ENCODE measurements at regions not wholly inside any gene's neighbourhood (a gene's known extent, or its start where the extent isn't known, plus 50 kb on each side); places are given as distances from the start of the nearest gene placed in this dataset.

- DNase-seq (ENCODE audit: low read depth): no peak
- no peak overlapping the region for H3K4me3 ChIP-seq (ENCODE audit: low read depth, low read length)
- TF ChIP-seq CTCF (IDR thresholded peaks at IDR 0.05; ENCODE audit: low read depth, low read length, missing control alignments): no peak
- in situ Hi-C loops (cut with HindIII; ENCODE audit: low sequenced_read_pairs): no loop called here
These were observed 484.6 kb downstream of the ZNF608 start for GRCh38 chr5:124261848-124262247.

GRCh38 chr5:124260921-124261515 is 485.4 kb downstream of the ZNF608 start:
- TF ChIP-seq CTCF (IDR thresholded peaks at IDR 0.05; ENCODE audit: low read depth, low read length, missing control alignments): no peak
- no peak overlapping the region for H3K4me3 ChIP-seq (ENCODE audit: low read depth, low read length)
- DNase-seq (ENCODE audit: low read depth): no peak
- in situ Hi-C loops (cut with HindIII; ENCODE audit: low sequenced_read_pairs): no loop called here

GRCh38 chr5:124259017-124259416 is 487.4 kb downstream of the ZNF608 start:
- no peak for DNase-seq (ENCODE audit: low read depth)
- H3K4me3 ChIP-seq (ENCODE audit: low read depth, low read length): no peak overlapping the region
- in situ Hi-C loops (cut with HindIII; ENCODE audit: low sequenced_read_pairs): no loop called here
- no peak for TF ChIP-seq CTCF (IDR thresholded peaks at IDR 0.05; ENCODE audit: low read depth, low read length, missing control alignments)

- in situ Hi-C loops (cut with HindIII; ENCODE audit: low sequenced_read_pairs): no loop called here
- no peak overlapping the region for H3K4me3 ChIP-seq (ENCODE audit: low read depth, low read length)
- no peak for DNase-seq (ENCODE audit: low read depth)
- TF ChIP-seq CTCF (IDR thresholded peaks at IDR 0.05; ENCODE audit: low read depth, low read length, missing control alignments): no peak
These were observed 489.4 kb downstream of the ZNF608 start for GRCh38 chr5:124257048-124257447.

GRCh38 chr5:124253203-124253810 is 493.1 kb downstream of the ZNF608 start:
- TF ChIP-seq CTCF (IDR thresholded peaks at IDR 0.05; ENCODE audit: low read depth, low read length, missing control alignments): no peak
- in situ Hi-C loops (cut with HindIII; ENCODE audit: low sequenced_read_pairs): no loop called here
- H3K4me3 ChIP-seq (ENCODE audit: low read depth, low read length): no peak overlapping the region
- DNase-seq (ENCODE audit: low read depth): no peak

GRCh38 chr5:124252747-124253146 is 493.7 kb downstream of the ZNF608 start:
- TF ChIP-seq CTCF (IDR thresholded peaks at IDR 0.05; ENCODE audit: low read depth, low read length, missing control alignments): no peak
- no peak for DNase-seq (ENCODE audit: low read depth)
- no peak overlapping the region for H3K4me3 ChIP-seq (ENCODE audit: low read depth, low read length)
- in situ Hi-C loops (cut with HindIII; ENCODE audit: low sequenced_read_pairs): no loop called here
